ENCODE measurements at regions not wholly inside any gene's neighbourhood (a gene's known extent, or its start where the extent isn't known, plus 50 kb on each side); places are given as distances from the start of the nearest gene placed in this dataset.

- Histone ChIP-seq H3K27me3 (ENCODE audit: low read depth) (no peaks in the 10 kb centered on the region), H3K9me3 (no peaks in the 10 kb centered on the region), H3K4me1 (no peaks in the 10 kb centered on the region), H3K36me3 (peaks cover 12% of the 10 kb centered on the region), H3K27ac (no peak overlapping the region), H3K4me3 (no peak overlapping the region)
- no peak for DNase-seq
- no peak for ATAC-seq
- intact Hi-C loops (cut with DNase I), result no loop called here
- TF ChIP-seq CTCF (IDR thresholded peaks at IDR 0.05), result no peak
These were observed 266.4 kb upstream of the RGS6 start for GRCh38 chr14:71665781-71666180.

GRCh38 chr14:71666571-71667145, 265.6 kb upstream of the RGS6 start:
- intact Hi-C loops (cut with DNase I), result no loop called here
- Histone ChIP-seq H3K27me3 (ENCODE audit: low read depth) (no peaks in the 10 kb centered on the region), H3K27ac (no peak overlapping the region), H3K4me1 (no peaks in the 10 kb centered on the region), H3K9me3 (no peaks in the 10 kb centered on the region), H3K4me3 (no peak overlapping the region), H3K36me3 (peaks cover 12% of the 10 kb centered on the region)
- no peak for DNase-seq
- TF ChIP-seq CTCF (IDR thresholded peaks at IDR 0.05), result no peak
- no peak for ATAC-seq

GRCh38 chr14:71668186-71668912, 263.9 kb upstream of the RGS6 start:
- no peaks in the 10 kb centered on the region for H3K9me3 ChIP-seq
- ATAC-seq (no peak), DNase-seq (no peak)
- no peaks in the 10 kb centered on the region for H3K27me3 ChIP-seq (ENCODE audit: low read depth)
- no peak for TF ChIP-seq CTCF (IDR thresholded peaks at IDR 0.05)
- H3K27ac ChIP-seq, result no peak overlapping the region
- H3K36me3 ChIP-seq, result peaks cover 18% of the 10 kb centered on the region
- intact Hi-C loops (cut with DNase I), result no loop called here
- H3K4me3 ChIP-seq, result no peak overlapping the region
- H3K4me1 ChIP-seq, result no peaks in the 10 kb centered on the region

GRCh38 chr14:71672596-71672995, 259.6 kb upstream of the RGS6 start:
- no peak overlapping the region for H3K27ac ChIP-seq
- ATAC-seq (no peak), DNase-seq (no peak)
- H3K36me3 ChIP-seq, result peaks cover 31% of the 10 kb centered on the region
- H3K9me3 ChIP-seq, result peaks cover 2% of the 10 kb centered on the region
- H3K27me3 ChIP-seq (ENCODE audit: low read depth), result no peaks in the 10 kb centered on the region
- H3K4me1 ChIP-seq, result no peaks in the 10 kb centered on the region
- no peak for TF ChIP-seq CTCF (IDR thresholded peaks at IDR 0.05)
- no peak overlapping the region for H3K4me3 ChIP-seq
- intact Hi-C loops (cut with DNase I), result no loop called here

GRCh38 chr14:71675126-71675899, 256.9 kb upstream of the RGS6 start:
- H3K4me1 ChIP-seq, result no peaks in the 10 kb centered on the region
- H3K9me3 ChIP-seq, result peaks cover 5% of the 10 kb centered on the region
- no peak for TF ChIP-seq CTCF (IDR thresholded peaks at IDR 0.05)
- H3K36me3 ChIP-seq, result peaks cover 31% of the 10 kb centered on the region
- intact Hi-C loops (cut with DNase I), result no loop called here
- no peak overlapping the region for H3K4me3 ChIP-seq
- no peak for DNase-seq
- H3K27me3 ChIP-seq (ENCODE audit: low read depth), result no peaks in the 10 kb centered on the region
- no peak for ATAC-seq
- no peak overlapping the region for H3K27ac ChIP-seq
